ENCODE measurements at regions not wholly inside any gene's neighbourhood (a gene's known extent, or its start where the extent isn't known, plus 50 kb on each side); places are given as distances from the start of the nearest gene placed in this dataset.

DNA sequence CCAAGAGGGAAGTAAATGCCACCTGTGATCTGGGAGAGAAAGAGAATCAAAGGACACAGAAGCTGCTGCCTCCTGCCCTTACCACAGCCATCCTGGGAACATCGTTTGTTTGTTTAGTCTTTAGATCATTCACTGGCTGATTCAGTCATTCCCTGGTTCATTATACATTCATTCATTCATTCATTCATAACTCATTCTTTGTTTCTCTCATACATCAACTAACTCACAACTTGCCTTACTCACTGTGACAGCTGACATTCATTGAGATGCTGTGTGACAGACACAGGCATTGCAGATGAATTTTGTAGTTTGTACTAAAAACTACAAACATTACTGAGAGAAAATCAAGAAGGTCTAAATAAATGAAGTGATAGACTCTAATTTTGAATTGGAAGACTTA, 291.0 kb upstream of the TNRC6C start:
- H2AFZ ChIP-seq (ENCODE audit: low read length): no peak overlapping the region
- intact Hi-C loops (cut with micrococcal nuclease): no loop called here
- H3K36me3 ChIP-seq (ENCODE audit: low read depth, low read length): no peaks in the 10 kb centered on the region
- no peak overlapping the region for H3K4me2 ChIP-seq (ENCODE audit: low read length)
- no peak for ATAC-seq
- no peak overlapping the region for H3K27ac ChIP-seq (ENCODE audit: low read length)
- no peaks in the 10 kb centered on the region for H3K4me1 ChIP-seq (ENCODE audit: insufficient read depth, low read length)
- ChIA-PET CTCF (no interaction called here), POLR2A (ENCODE audit: unreplicated experiment) (no interaction called here)
- no peaks in the 10 kb centered on the region for H3K9me2 ChIP-seq (replicated peaks; ENCODE audit: low read length)
- H3K79me2 ChIP-seq (ENCODE audit: low read length): no peaks in the 10 kb centered on the region
- H4K20me1 ChIP-seq (ENCODE audit: low read length): no peaks in the 10 kb centered on the region
- H3K9me3 ChIP-seq (ENCODE audit: low read length): peaks cover 17% of the 10 kb centered on the region
- H3K27me3 ChIP-seq (ENCODE audit: low read length): peaks cover 32% of the 10 kb centered on the region
- H3K4me3 ChIP-seq (ENCODE audit: low read length): no peak overlapping the region
- BruUV-seq (replicated peaks): no TSS peak
- no peaks in the 10 kb centered on the region for H3F3A ChIP-seq (ENCODE audit: low read length, unreplicated experiment)
- DNase-seq: no peak
- H3K9ac ChIP-seq (ENCODE audit: low read length): no peak overlapping the region
- TF ChIP-seq EZH2 (IDR thresholded peaks at IDR 0.05; ENCODE audit: low read length, unreplicated experiment): no peak
- no peak for TF ChIP-seq EZH2phosphoT487 (IDR thresholded peaks at IDR 0.05; ENCODE audit: borderline replicate concordance, low read length)
- TF ChIP-seq CTCF (conservative IDR thresholded peaks at IDR 0.05; ENCODE audit: low read depth, low read length): no peak

DNA sequence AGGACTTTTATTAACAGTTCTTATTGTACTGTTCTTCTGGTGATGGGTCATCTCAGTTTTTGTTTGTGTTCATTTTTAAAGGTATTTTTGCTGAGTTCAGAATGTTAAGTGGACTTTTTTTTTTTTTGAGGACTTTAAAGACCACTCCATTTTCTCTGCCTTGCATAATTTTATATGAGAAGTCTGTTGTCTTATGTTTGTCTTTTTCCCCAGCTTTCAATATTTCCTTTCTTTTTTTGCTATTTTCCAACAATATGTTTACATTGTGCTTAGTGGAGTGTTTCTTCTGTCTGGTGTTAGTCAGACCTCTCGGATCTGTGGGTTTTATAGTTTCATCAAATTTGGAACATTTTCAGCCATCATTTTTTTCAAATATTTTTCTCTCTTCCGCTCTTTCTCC, 290.0 kb upstream of the TNRC6C start:
- CTCF ChIA-PET: no interaction called here
- H4K20me1 ChIP-seq (ENCODE audit: low read length): no peaks in the 10 kb centered on the region
- intact Hi-C loops (cut with micrococcal nuclease): no loop called here
- H3K36me3 ChIP-seq (ENCODE audit: low read depth, low read length): no peaks in the 10 kb centered on the region
- H3K27ac ChIP-seq (ENCODE audit: low read length): no peak overlapping the region
- DNase-seq (no peak), ATAC-seq (no peak)
- H3K4me2 ChIP-seq (ENCODE audit: low read length): no peak overlapping the region
- POLR2A ChIA-PET (ENCODE audit: unreplicated experiment): no interaction called here
- peaks cover 33% of the 10 kb centered on the region for H3K27me3 ChIP-seq (ENCODE audit: low read length)
- no TSS peak for BruUV-seq (replicated peaks)
- peaks cover 17% of the 10 kb centered on the region for H3K9me3 ChIP-seq (ENCODE audit: low read length)
- no peaks in the 10 kb centered on the region for H3K9me2 ChIP-seq (replicated peaks; ENCODE audit: low read length)
- no peaks in the 10 kb centered on the region for H3K79me2 ChIP-seq (ENCODE audit: low read length)
- no peak for TF ChIP-seq CTCF (conservative IDR thresholded peaks at IDR 0.05; ENCODE audit: low read depth, low read length)
- no peak for TF ChIP-seq EZH2 (IDR thresholded peaks at IDR 0.05; ENCODE audit: low read length, unreplicated experiment)
- no peak for TF ChIP-seq EZH2phosphoT487 (IDR thresholded peaks at IDR 0.05; ENCODE audit: borderline replicate concordance, low read length)
- no peak overlapping the region for H3K4me3 ChIP-seq (ENCODE audit: low read length)
- no peak overlapping the region for H2AFZ ChIP-seq (ENCODE audit: low read length)
- H3K9ac ChIP-seq (ENCODE audit: low read length): no peak overlapping the region
- no peaks in the 10 kb centered on the region for H3K4me1 ChIP-seq (ENCODE audit: insufficient read depth, low read length)
- H3F3A ChIP-seq (ENCODE audit: low read length, unreplicated experiment): no peaks in the 10 kb centered on the region

- H2AFZ ChIP-seq (ENCODE audit: low read length): no peak overlapping the region
- no peaks in the 10 kb centered on the region for H3K4me1 ChIP-seq (ENCODE audit: insufficient read depth, low read length)
- no peaks in the 10 kb centered on the region for H3K79me2 ChIP-seq (ENCODE audit: low read length)
- H3K9ac ChIP-seq (ENCODE audit: low read length): no peak overlapping the region
- no peaks in the 10 kb centered on the region for H3K36me3 ChIP-seq (ENCODE audit: low read depth, low read length)
- H3K4me2 ChIP-seq (ENCODE audit: low read length): no peak overlapping the region
- no peaks in the 10 kb centered on the region for H4K20me1 ChIP-seq (ENCODE audit: low read length)
- H3K9me3 ChIP-seq (ENCODE audit: low read length): peaks cover 17% of the 10 kb centered on the region
- no peak for DNase-seq
- H3K27ac ChIP-seq (ENCODE audit: low read length): no peak overlapping the region
- ChIA-PET CTCF (no interaction called here), POLR2A (ENCODE audit: unreplicated experiment) (no interaction called here)
- peaks cover 47% of the 10 kb centered on the region for H3K27me3 ChIP-seq (ENCODE audit: low read length)
- no peak for ATAC-seq
- H3F3A ChIP-seq (ENCODE audit: low read length, unreplicated experiment): no peaks in the 10 kb centered on the region
- no TSS peak for BruUV-seq (replicated peaks)
- no peak overlapping the region for H3K4me3 ChIP-seq (ENCODE audit: low read length)
- no peaks in the 10 kb centered on the region for H3K9me2 ChIP-seq (replicated peaks; ENCODE audit: low read length)
- TF ChIP-seq EZH2 (IDR thresholded peaks at IDR 0.05; ENCODE audit: low read length, unreplicated experiment) (no peak), EZH2phosphoT487 (IDR thresholded peaks at IDR 0.05; ENCODE audit: borderline replicate concordance, low read length) (no peak), CTCF (conservative IDR thresholded peaks at IDR 0.05; ENCODE audit: low read depth, low read length) (no peak)
- intact Hi-C loops (cut with micrococcal nuclease): no loop called here
Observed at GRCh38 chr17:77670173-77670572, 288.3 kb upstream of the TNRC6C start.

Data from PC-3 (cell line).